AG09319 (cell line): ENCODE measurements at regions not wholly inside any gene's neighbourhood (a gene's known extent, or its start where the extent isn't known, plus 50 kb on each side); places are given as distances from the start of the nearest gene placed in this dataset.

Source experiments
- DNase-seq: peaks from one replicate; pipeline ENCODE4 v3.0.0-alpha.2; 2010; ENCODE audit warnings: low read depth; ENCODE audit errors: extremely low read depth
- CTCF ChIP-seq: IDR thresholded peaks from 2 replicates; pipeline ENCODE4 v1.5.1; 2011; ENCODE audit warnings: low read depth, mild to moderate bottlenecking, inconsistent platforms, low read length, moderate library complexity

GRCh38 chr10:88065383-88066049, 202.1 kb downstream of the PTEN start:
- no peak for TF ChIP-seq CTCF
- DNase-seq: no peak

DNA sequence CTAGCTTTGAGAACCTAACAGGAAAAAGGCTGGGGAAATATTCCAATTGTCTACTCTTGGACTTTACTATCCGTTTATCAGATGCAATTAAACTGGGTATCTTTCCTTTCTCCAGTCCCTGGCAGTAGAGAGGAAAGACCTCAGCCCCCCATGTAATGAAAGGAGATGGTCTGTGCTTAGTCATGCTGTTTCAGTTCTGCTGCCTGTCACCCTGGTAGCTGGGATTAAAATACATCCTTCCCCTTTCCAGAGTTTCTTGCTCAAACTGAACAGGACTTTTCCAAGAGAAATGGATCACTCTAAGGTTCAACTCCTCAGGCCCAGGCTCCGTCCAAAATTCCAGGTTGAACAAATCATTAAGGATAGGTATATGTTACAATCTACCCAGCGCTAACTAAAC, 202.9 kb downstream of the PTEN start:
- DNase-seq: no peak
- no peak for TF ChIP-seq CTCF

DNA sequence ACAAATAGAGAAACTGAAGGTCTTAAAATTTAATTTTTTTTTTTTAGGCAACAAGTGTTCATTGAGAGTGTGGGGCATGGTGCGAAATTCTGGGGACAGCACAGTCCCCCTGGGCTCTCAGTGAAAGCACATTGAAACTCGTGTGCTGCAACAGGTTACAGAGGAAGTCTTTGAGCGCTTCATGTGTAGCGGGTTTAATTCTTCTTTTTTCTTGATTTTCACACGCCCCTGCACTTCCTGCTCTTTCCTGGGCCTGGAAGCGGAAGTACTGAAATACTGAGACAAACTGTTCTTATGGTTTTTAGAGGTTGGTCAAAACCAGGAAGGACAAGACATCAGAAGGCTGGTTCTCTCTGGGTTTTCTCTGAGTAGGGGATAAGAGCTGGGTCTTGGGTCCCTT, 203.5 kb downstream of the PTEN start:
- no peak for DNase-seq
- no peak for TF ChIP-seq CTCF

DNA sequence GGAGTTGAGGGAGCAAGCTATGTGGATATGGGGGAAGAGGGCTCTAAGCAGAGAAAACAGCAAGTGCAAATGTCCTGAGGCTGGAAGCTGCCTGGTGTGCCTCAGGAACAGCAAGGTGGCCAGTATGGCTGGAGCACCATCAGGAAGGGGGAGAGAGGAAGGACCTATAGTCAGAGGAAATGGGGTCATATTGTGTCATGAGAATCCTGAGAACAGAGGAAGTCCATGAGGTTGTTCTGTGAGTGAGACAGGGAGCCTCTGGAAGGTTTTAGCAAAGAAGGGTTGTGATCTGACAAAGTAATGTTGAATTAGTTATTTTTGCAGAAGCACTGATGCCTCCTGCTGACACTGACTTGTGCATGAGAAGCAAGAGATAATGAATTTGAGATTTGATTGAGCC, 204.3 kb downstream of the PTEN start:
- DNase-seq: no peak

GRCh38 chr10:88069338-88069737, 205.9 kb downstream of the PTEN start:
- TF ChIP-seq CTCF: no peak
- DNase-seq: no peak

More for the DNA sequence above, 204.3 kb downstream of the PTEN start:
- TF ChIP-seq CTCF: no peak

- no peak for TF ChIP-seq CTCF
- DNase-seq: no peak
These were observed 206.9 kb downstream of the PTEN start for GRCh38 chr10:88070080-88070880.

DNA sequence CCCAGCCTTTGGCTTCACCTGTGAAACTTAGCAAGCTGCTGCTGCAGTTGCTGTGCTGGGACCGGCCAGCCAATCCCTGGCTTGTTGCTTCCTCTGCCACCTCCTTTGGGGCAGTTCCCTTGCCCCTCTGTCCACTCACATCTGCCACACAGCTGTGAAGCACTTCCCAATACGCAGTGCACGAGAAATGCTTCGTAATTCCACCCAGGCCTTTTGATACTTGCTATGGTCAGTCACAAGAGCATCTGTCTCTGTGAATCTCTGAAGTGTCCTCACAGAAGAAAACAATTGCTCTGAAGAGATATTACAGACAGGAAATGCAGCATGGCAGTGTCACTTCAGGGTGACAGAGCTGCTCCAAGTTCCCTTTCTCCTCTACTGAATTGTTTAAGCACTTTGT, 208.5 kb downstream of the PTEN start:
- no peak for DNase-seq
- no peak for TF ChIP-seq CTCF
